SU-DHL-6 (cell line): ENCODE measurements at regions not wholly inside any gene's neighbourhood (a gene's known extent, or its start where the extent isn't known, plus 50 kb on each side); places are given as distances from the start of the nearest gene placed in this dataset.

Experiments used
- H2AFZ ChIP-seq: fragments of 200-600 bp; sonication (generic); 2 replicates; pipeline ENCODE4 v1.6.1; 2014; ENCODE audit warnings: low read depth, mild to moderate bottlenecking, moderate library complexity, mixed read lengths, antibody characterized with exemption, low read length; ENCODE audit not compliant: severe bottlenecking
- H3F3A ChIP-seq: fragments of 200-600 bp; shearing (Covaris generic); 2 replicates; pipeline ENCODE4 v1.6.0; 2016; ENCODE audit warnings: antibody characterized with exemption, mild to moderate bottlenecking; ENCODE audit not compliant: insufficient read depth
- H3K27ac ChIP-seq: fragments of 200-600 bp; sonication (generic); 2 replicates; pipeline ENCODE4 v1.5.1; 2016; ENCODE audit warnings: low read depth, mild to moderate bottlenecking, low read length, moderate library complexity, mixed read lengths
- H3K27me3 ChIP-seq: fragments of 200-600 bp; sonication (generic), shearing (Covaris generic); 2 replicates; pipeline ENCODE4 v1.6.0; 2014; ENCODE audit warnings: mild to moderate bottlenecking, low read length
- H3K36me3 ChIP-seq: fragments of 200-600 bp; sonication (generic); 2 replicates; pipeline ENCODE4 v1.6.1; 2014; ENCODE audit warnings: mild to moderate bottlenecking, low read length, mixed read lengths
- H3K4me2 ChIP-seq: fragments of 300-600, 200-600 bp; shearing (Covaris generic), sonication (generic); 2 replicates; pipeline ENCODE4 v1.6.0; 2014; ENCODE audit warnings: low read length, low read depth, mild to moderate bottlenecking; ENCODE audit not compliant: poor library complexity, severe bottlenecking
- H3K4me3 ChIP-seq: fragments of 200-600 bp; sonication (generic); 2 replicates; pipeline ENCODE4 v1.5.1; 2014; ENCODE audit warnings: antibody characterized with exemption, low read length, mild to moderate bottlenecking, mixed read lengths; ENCODE audit not compliant: insufficient read depth, poor library complexity, severe bottlenecking
- H3K79me2 ChIP-seq: fragments of 200-600 bp; sonication (generic); 2 replicates; pipeline ENCODE4 v1.6.1; 2014; ENCODE audit warnings: mild to moderate bottlenecking, low read length, moderate library complexity; ENCODE audit not compliant: insufficient read depth
- H3K9ac ChIP-seq: fragments of 200-600 bp; sonication (generic); 2 replicates; pipeline ENCODE4 v1.7.0; 2014; ENCODE audit warnings: mild to moderate bottlenecking, low read length
- H3K9me2 ChIP-seq: fragments of 200-600 bp; sonication (generic); replicated peaks from 2 replicates; pipeline ENCODE4 v1.6.1; 2014; ENCODE audit warnings: low read length; ENCODE audit not compliant: insufficient read depth
- H3K9me3 ChIP-seq: fragments of 200-600 bp; sonication (generic); 2 replicates; pipeline ENCODE4 v1.6.1; 2014; ENCODE audit warnings: low read length, mixed read lengths; ENCODE audit not compliant: insufficient read depth
- H4K20me1 ChIP-seq: fragments of 200-600 bp; sonication (generic); 2 replicates; pipeline ENCODE4 v1.6.1; 2014; ENCODE audit warnings: low read depth, mild to moderate bottlenecking, antibody characterized with exemption, low read length, moderate library complexity, mixed read lengths
- EZH2phosphoT487 ChIP-seq: fragments of 200-600 bp; sonication (generic), shearing (Covaris generic); conservative IDR thresholded peaks from 2 replicates; pipeline ENCODE4 v1.6.1; 2018; ENCODE audit warnings: mild to moderate bottlenecking, antibody characterized with exemption, low read length, moderate library complexity, mixed read lengths
- TF ChIP-seq, protein P1 (sequence below): fragments of 200-600 bp; sonication (generic); IDR thresholded peaks from one replicate; pipeline ENCODE4 v1.5.1; 2017; ENCODE audit warnings: antibody characterized with exemption, mild to moderate bottlenecking, low read length, moderate library complexity; ENCODE audit not compliant: insufficient read depth, poor library complexity, severe bottlenecking

DNA sequence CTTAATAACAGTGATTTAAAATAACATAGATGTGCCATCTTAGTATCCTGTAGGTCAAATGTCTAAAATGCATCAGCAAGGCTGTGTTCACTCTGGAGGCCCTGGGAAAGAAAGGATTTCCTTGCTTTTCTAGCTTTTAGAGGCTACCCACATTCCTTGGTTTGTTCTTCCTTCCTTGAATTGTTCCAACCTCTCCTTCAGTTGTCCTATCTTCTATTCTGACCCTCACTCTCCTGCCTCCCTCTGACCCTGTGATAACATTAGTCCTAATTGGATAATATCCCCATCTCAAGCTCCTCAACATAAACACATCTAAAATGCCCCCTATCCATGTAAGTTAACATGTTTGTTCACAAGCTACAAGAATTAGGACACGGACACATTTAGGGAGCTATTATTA lies 733.5 kb downstream of the SOCS6 start:
- no peak overlapping the region for H3K27ac ChIP-seq
- H3F3A ChIP-seq: no peaks in the 10 kb centered on the region
- H3K9ac ChIP-seq: no peak overlapping the region
- no peak overlapping the region for H2AFZ ChIP-seq
- TF ChIP-seq, protein P1, sequence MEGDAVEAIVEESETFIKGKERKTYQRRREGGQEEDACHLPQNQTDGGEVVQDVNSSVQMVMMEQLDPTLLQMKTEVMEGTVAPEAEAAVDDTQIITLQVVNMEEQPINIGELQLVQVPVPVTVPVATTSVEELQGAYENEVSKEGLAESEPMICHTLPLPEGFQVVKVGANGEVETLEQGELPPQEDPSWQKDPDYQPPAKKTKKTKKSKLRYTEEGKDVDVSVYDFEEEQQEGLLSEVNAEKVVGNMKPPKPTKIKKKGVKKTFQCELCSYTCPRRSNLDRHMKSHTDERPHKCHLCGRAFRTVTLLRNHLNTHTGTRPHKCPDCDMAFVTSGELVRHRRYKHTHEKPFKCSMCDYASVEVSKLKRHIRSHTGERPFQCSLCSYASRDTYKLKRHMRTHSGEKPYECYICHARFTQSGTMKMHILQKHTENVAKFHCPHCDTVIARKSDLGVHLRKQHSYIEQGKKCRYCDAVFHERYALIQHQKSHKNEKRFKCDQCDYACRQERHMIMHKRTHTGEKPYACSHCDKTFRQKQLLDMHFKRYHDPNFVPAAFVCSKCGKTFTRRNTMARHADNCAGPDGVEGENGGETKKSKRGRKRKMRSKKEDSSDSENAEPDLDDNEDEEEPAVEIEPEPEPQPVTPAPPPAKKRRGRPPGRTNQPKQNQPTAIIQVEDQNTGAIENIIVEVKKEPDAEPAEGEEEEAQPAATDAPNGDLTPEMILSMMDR: no peak
- TF ChIP-seq EZH2phosphoT487: no peak
- H3K9me2 ChIP-seq: no peaks in the 10 kb centered on the region
- H4K20me1 ChIP-seq: no peaks in the 10 kb centered on the region
- H3K27me3 ChIP-seq: no peaks in the 10 kb centered on the region
- no peaks in the 10 kb centered on the region for H3K9me3 ChIP-seq
- no peak overlapping the region for H3K4me2 ChIP-seq
- no peaks in the 10 kb centered on the region for H3K36me3 ChIP-seq
- no peak overlapping the region for H3K4me3 ChIP-seq
- no peaks in the 10 kb centered on the region for H3K79me2 ChIP-seq

DNA sequence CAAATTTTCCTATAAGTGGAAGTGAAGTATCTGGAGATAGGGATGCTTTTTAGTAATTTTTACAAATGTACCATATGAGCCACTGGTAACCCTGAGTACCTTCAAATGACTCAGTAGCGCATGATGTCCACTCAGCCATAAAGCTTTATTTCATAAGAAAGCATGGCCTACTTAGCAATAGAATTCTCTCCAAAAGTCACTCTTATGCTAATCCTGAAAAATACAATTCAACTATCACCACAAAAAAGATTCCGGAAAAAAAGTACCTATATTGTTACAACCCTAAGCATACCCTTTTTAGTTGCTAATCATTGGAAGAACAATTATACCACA lies 732.2 kb downstream of the SOCS6 start:
- Histone ChIP-seq H3F3A (no peaks in the 10 kb centered on the region), H3K4me3 (no peak overlapping the region), H3K79me2 (no peaks in the 10 kb centered on the region), H3K27me3 (no peaks in the 10 kb centered on the region), H3K9me3 (no peaks in the 10 kb centered on the region), H3K36me3 (no peaks in the 10 kb centered on the region), H3K9me2 (no peaks in the 10 kb centered on the region), H3K9ac (no peak overlapping the region), H4K20me1 (no peaks in the 10 kb centered on the region), H3K27ac (no peak overlapping the region), H3K4me2 (no peak overlapping the region), H2AFZ (no peak overlapping the region)
- TF ChIP-seq, protein P1: no peak
- no peak for TF ChIP-seq EZH2phosphoT487

DNA sequence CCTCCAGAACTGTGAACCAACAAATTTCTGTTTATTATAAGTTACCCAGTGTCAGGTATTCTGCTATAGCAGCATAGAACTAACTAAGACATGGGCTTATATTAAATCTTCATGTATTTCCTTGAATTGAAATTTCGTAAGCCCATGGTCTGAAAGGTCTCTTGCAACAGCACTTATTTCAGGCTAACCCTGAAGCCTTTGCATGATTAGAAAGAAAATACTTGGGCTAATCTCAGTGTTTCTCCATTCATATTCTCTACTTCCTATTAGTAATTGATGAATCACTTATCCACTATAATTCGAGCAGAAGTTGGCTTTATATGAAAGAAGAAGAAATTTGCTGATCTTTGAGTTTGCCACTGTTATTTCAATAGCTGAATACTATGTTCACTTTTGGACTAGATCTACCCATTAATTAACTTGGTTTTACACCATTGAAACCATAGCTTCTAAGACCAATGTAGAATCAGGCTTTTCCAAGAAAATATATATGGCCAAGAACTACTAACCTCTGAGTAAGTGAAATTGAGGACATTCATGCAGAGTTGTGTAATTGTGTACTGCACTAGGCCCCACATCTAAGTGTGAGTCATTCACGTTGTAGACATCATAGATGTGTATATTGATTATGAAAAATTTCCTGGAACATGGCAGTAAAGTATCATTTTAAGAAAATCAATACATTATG lies 731.6 kb downstream of the SOCS6 start:
- Histone ChIP-seq H3K9me2 (no peaks in the 10 kb centered on the region), H3K9me3 (no peaks in the 10 kb centered on the region), H3K79me2 (no peaks in the 10 kb centered on the region), H4K20me1 (no peaks in the 10 kb centered on the region), H3K27ac (no peak overlapping the region), H3F3A (no peaks in the 10 kb centered on the region), H3K36me3 (no peaks in the 10 kb centered on the region), H3K4me3 (no peak overlapping the region), H2AFZ (no peak overlapping the region), H3K9ac (no peak overlapping the region), H3K4me2 (no peak overlapping the region), H3K27me3 (no peaks in the 10 kb centered on the region)
- TF ChIP-seq EZH2phosphoT487: no peak
- TF ChIP-seq, protein P1: no peak
